IPS-18a (cell line): ENCODE measurements at regions not wholly inside any gene's neighbourhood (a gene's known extent, or its start where the extent isn't known, plus 50 kb on each side); places are given as distances from the start of the nearest gene placed in this dataset.

Experiments
- H3K27ac ChIP-seq: one replicate; pipeline ENCODE4 v1.5.1; 2013; ENCODE audit warnings: low read length
- H3K27me3 ChIP-seq: one replicate; pipeline ENCODE4 v1.6.1; 2013; ENCODE audit warnings: mild to moderate bottlenecking, low read length; ENCODE audit not compliant: control insufficient read depth, insufficient read depth
- H3K36me3 ChIP-seq: one replicate; pipeline ENCODE4 v1.6.1; 2013; ENCODE audit warnings: low read depth, low read length; ENCODE audit not compliant: control insufficient read depth
- H3K4me1 ChIP-seq: one replicate; pipeline ENCODE4 v1.6.1; 2013; ENCODE audit warnings: low read depth, low read length; ENCODE audit not compliant: control insufficient read depth
- H3K4me3 ChIP-seq: one replicate; pipeline ENCODE4 v1.5.1; 2013; ENCODE audit warnings: low read length
- H3K9ac ChIP-seq: one replicate; pipeline ENCODE4 v1.6.1; 2013; ENCODE audit warnings: mild to moderate bottlenecking, low read length, moderate library complexity
- H3K9me3 ChIP-seq: one replicate; pipeline ENCODE4 v1.6.1; 2013; ENCODE audit warnings: low read depth, low read length; ENCODE audit not compliant: control insufficient read depth

GRCh38 chr2:21484643-21485042 is 360.9 kb downstream of the TDRD15 start:
- Histone ChIP-seq H3K4me1 (no peaks in the 10 kb centered on the region), H3K36me3 (no peaks in the 10 kb centered on the region), H3K4me3 (no peak overlapping the region), H3K27me3 (no peaks in the 10 kb centered on the region), H3K9ac (no peak overlapping the region), H3K9me3 (no peaks in the 10 kb centered on the region), H3K27ac (no peak overlapping the region)

GRCh38 chr2:21486445-21486844 is 362.7 kb downstream of the TDRD15 start:
- Histone ChIP-seq H3K4me3 (no peak overlapping the region), H3K4me1 (no peaks in the 10 kb centered on the region), H3K27ac (no peak overlapping the region), H3K27me3 (no peaks in the 10 kb centered on the region), H3K9ac (no peak overlapping the region), H3K9me3 (no peaks in the 10 kb centered on the region), H3K36me3 (no peaks in the 10 kb centered on the region)

- no peaks in the 10 kb centered on the region for H3K36me3 ChIP-seq
- H3K27ac ChIP-seq: no peak overlapping the region
- H3K9me3 ChIP-seq: no peaks in the 10 kb centered on the region
- H3K9ac ChIP-seq: no peak overlapping the region
- H3K4me3 ChIP-seq: no peak overlapping the region
- H3K4me1 ChIP-seq: no peaks in the 10 kb centered on the region
- no peaks in the 10 kb centered on the region for H3K27me3 ChIP-seq
Measured at GRCh38 chr2:21489080-21489479, 365.3 kb downstream of the TDRD15 start.

- Histone ChIP-seq H3K4me3 (no peak overlapping the region), H3K4me1 (no peaks in the 10 kb centered on the region), H3K27me3 (no peaks in the 10 kb centered on the region), H3K27ac (no peak overlapping the region), H3K36me3 (no peaks in the 10 kb centered on the region), H3K9ac (no peak overlapping the region), H3K9me3 (no peaks in the 10 kb centered on the region)
Measured at GRCh38 chr2:21498016-21498415, 374.2 kb downstream of the TDRD15 start.

DNA sequence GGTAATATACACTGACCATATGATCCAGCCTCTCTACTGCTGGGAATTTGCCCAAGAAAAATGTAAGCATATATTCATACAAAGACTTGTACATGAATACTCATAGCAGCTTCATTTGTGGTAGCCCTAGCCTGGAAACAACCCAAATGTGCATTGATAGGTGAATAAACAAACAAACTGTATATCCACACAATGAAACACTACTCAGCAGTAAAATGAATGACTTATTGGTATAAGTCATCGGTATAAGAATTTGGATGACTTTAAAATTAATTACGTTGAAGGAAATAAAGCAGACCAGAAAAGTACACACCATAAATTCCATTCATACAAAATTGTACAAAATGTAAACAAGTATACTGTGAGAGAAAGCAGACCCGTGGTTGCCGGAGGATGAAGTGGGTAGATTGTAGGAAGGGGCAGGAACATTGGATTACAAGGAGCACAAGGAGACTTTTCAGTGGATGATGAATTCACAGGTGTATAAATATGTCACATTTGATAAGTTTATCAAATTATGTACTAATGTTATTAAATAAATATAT is 376.7 kb downstream of the TDRD15 start:
- H3K36me3 ChIP-seq: no peaks in the 10 kb centered on the region
- H3K27me3 ChIP-seq: no peaks in the 10 kb centered on the region
- no peaks in the 10 kb centered on the region for H3K9me3 ChIP-seq
- no peak overlapping the region for H3K9ac ChIP-seq
- H3K4me1 ChIP-seq: no peaks in the 10 kb centered on the region
- no peak overlapping the region for H3K27ac ChIP-seq
- no peak overlapping the region for H3K4me3 ChIP-seq

DNA sequence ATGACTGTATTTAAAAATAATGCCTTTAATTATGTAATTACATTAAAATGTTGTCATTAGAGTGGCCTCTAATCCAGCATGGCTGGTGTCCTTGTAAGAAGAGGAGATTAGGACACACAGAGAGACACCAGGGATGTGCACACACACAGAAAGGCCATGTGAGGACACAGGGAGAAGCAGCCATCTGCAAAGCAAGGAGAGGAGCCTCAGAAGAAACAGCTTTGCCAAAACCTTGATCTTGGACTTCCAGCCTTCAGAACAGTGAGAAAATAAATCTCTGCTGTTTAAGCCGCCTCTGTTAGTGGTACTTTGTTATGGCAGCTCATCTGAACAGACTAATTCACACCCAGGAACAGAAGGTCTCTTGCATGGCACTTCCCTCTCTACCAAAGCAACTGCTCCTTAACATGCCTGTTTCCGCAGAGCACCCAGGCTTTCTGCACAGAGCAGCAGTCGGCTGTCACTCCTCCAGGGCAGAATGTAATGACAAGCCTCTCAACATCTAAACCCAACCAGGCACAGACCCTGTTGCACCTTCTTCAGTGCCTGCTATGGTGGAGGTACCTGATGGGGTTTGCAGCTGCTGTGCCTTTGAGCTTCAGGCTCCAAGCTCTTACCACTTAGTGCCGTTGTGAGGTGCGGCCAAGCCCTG is 377.7 kb downstream of the TDRD15 start:
- H3K9me3 ChIP-seq: no peaks in the 10 kb centered on the region
- no peak overlapping the region for H3K27ac ChIP-seq
- H3K27me3 ChIP-seq: no peaks in the 10 kb centered on the region
- no peaks in the 10 kb centered on the region for H3K4me1 ChIP-seq
- no peak overlapping the region for H3K9ac ChIP-seq
- no peak overlapping the region for H3K4me3 ChIP-seq
- H3K36me3 ChIP-seq: no peaks in the 10 kb centered on the region

DNA sequence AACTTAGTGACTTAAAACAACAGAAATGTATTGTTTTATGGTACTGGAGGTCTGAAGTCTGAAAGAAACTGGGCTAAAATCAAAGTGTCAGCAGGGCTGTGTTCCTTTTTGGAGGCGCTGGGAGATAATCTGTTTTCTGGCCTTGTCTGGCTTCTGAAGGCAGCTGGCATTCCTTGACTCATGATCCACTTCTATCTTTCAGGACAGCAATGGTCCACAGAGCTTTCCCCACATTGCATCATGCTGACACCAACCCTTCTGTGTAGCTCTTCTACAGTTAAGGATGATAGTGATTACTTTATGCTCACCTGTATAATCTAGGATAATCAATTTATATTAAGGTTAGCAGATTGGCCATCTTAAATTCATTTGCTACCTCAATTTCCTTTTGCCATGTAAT is 392.1 kb downstream of the TDRD15 start:
- Histone ChIP-seq H3K27me3 (no peaks in the 10 kb centered on the region), H3K9me3 (no peaks in the 10 kb centered on the region), H3K36me3 (no peaks in the 10 kb centered on the region), H3K4me3 (no peak overlapping the region), H3K4me1 (no peaks in the 10 kb centered on the region), H3K9ac (no peak overlapping the region), H3K27ac (no peak overlapping the region)

GRCh38 chr2:21519412-21519811 is 395.6 kb downstream of the TDRD15 start:
- no peak overlapping the region for H3K9ac ChIP-seq

GRCh38 chr2:21519821-21520220 is 396.1 kb downstream of the TDRD15 start:
- no peak overlapping the region for H3K27ac ChIP-seq
- no peaks in the 10 kb centered on the region for H3K4me1 ChIP-seq
- H3K27me3 ChIP-seq: no peaks in the 10 kb centered on the region
- no peaks in the 10 kb centered on the region for H3K9me3 ChIP-seq
- H3K9ac ChIP-seq: no peak overlapping the region
- no peak overlapping the region for H3K4me3 ChIP-seq
- H3K36me3 ChIP-seq: no peaks in the 10 kb centered on the region

More at GRCh38 chr2:21519412-21519811, 395.6 kb downstream of the TDRD15 start:
- no peak overlapping the region for H3K27ac ChIP-seq
- no peaks in the 10 kb centered on the region for H3K9me3 ChIP-seq
- no peaks in the 10 kb centered on the region for H3K4me1 ChIP-seq
- H3K36me3 ChIP-seq: no peaks in the 10 kb centered on the region
- no peak overlapping the region for H3K4me3 ChIP-seq
- no peaks in the 10 kb centered on the region for H3K27me3 ChIP-seq

DNA sequence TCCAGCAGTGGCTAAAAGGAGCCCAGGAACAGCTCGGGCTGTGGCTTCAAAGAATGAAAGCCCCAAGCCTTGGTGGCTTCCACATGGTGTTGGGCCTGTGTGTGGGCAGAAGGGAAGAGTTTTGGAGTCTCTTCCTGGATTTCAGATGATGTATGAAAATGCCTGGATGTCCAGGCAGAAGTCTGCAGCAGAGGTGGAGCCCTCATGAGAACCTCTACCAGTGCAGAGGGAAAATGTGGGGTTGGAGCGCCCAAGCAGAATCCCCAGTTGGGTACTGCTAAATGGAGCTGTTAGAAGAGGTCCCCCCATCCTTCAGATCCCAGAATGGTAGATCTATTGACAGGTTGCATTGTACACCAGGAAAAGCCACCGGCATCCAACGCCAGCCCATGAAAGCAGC is 412.1 kb downstream of the TDRD15 start:
- Histone ChIP-seq H3K4me1 (no peaks in the 10 kb centered on the region), H3K27ac (no peak overlapping the region), H3K9me3 (peaks cover 30% of the 10 kb centered on the region)

DNA sequence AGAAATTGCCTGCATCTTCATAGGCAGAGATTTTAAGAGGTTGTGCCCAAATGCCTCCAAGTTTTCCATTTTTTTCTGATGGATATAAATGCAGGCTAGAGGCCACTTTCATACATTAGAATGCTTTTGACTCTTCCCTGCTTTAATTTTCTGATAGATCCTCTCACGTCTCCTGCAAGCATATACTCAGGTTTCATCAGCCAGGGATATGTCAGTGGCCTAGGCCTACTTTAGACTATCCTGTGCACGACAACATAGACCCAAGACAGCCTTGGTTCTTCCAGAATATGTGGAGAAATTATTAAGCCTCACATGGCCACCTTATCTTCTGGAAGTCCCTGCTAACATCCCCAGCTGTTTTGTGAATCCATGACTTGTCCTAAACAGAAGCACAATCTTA is 415.9 kb downstream of the TDRD15 start:
- Histone ChIP-seq H3K4me3 (no peak overlapping the region), H3K9ac (no peak overlapping the region), H3K4me1 (no peaks in the 10 kb centered on the region), H3K36me3 (no peaks in the 10 kb centered on the region), H3K27me3 (no peaks in the 10 kb centered on the region), H3K9me3 (peaks cover 24% of the 10 kb centered on the region), H3K27ac (no peak overlapping the region)

More for the DNA sequence above, 412.1 kb downstream of the TDRD15 start:
- Histone ChIP-seq H3K27me3 (no peaks in the 10 kb centered on the region), H3K9ac (no peak overlapping the region), H3K4me3 (no peak overlapping the region), H3K36me3 (no peaks in the 10 kb centered on the region)

DNA sequence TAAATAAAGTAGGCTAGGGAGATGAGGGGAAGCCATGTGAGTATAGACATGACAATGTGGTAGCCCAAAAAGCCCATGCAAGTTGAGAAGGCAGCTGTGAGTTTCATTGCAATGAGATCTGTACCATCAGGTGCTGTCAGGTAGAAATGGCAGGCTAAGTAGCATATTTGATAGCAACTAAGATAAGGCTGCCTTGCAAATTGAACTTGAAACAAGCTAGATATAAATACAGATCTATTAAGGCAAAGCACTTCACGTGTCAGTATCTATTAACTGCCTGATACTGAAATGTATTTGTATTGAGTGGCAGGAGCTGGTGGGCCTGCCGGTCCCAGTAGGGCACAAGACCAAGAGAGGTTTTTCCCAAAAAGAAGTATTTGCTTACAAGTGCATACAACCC is 419.9 kb downstream of the TDRD15 start:
- H3K4me1 ChIP-seq: no peaks in the 10 kb centered on the region
- H3K9me3 ChIP-seq: no peaks in the 10 kb centered on the region
- no peak overlapping the region for H3K9ac ChIP-seq
- no peaks in the 10 kb centered on the region for H3K36me3 ChIP-seq
- no peak overlapping the region for H3K27ac ChIP-seq
- H3K27me3 ChIP-seq: no peaks in the 10 kb centered on the region
- H3K4me3 ChIP-seq: no peak overlapping the region
